DOHH2 (cell line): ENCODE measurements at regions not wholly inside any gene's neighbourhood (a gene's known extent, or its start where the extent isn't known, plus 50 kb on each side); places are given as distances from the start of the nearest gene placed in this dataset.

ENCODE experiments used
- H3F3A ChIP-seq: fragments of 200-600 bp; sonication (generic), shearing (Covaris generic); 2 replicates; pipeline ENCODE4 v1.6.0; 2016; ENCODE audit warnings: antibody characterized with exemption, mild to moderate bottlenecking; ENCODE audit not compliant: control insufficient read depth, insufficient read depth
- H3K27ac ChIP-seq: fragments of 200-600 bp; sonication (generic); 2 replicates; pipeline ENCODE4 v1.5.1; 2014; ENCODE audit warnings: low read depth, mild to moderate bottlenecking, low read length, moderate library complexity
- H3K27me3 ChIP-seq: fragments of 200-600 bp; sonication (generic); 2 replicates; pipeline ENCODE4 v1.6.1; 2014; ENCODE audit warnings: mild to moderate bottlenecking, low read length, mixed read lengths; ENCODE audit not compliant: control insufficient read depth
- H3K36me3 ChIP-seq: fragments of 200-600 bp; sonication (generic); 2 replicates; pipeline ENCODE4 v1.6.1; 2014; ENCODE audit warnings: mild to moderate bottlenecking, low read length, moderate library complexity, mixed read lengths; ENCODE audit not compliant: control insufficient read depth
- H3K4me1 ChIP-seq: fragments of 200-600 bp; sonication (generic); 2 replicates; pipeline ENCODE4 v1.6.1; 2014; ENCODE audit warnings: mild to moderate bottlenecking, low read length, mixed read lengths; ENCODE audit not compliant: control insufficient read depth
- H3K4me2 ChIP-seq: fragments of 200-600 bp; sonication (generic); 2 replicates; pipeline ENCODE4 v1.6.0; 2014; ENCODE audit warnings: mild to moderate bottlenecking, low read length, moderate library complexity
- H3K4me3 ChIP-seq: fragments of 200-600 bp; sonication (generic); 2 replicates; pipeline ENCODE4 v1.5.1; 2014; ENCODE audit warnings: mild to moderate bottlenecking, low read length, mixed read lengths
- H3K79me2 ChIP-seq: fragments of 200-600 bp; sonication (generic); 2 replicates; pipeline ENCODE4 v1.6.1; 2014; ENCODE audit warnings: mild to moderate bottlenecking, low read length, mixed read lengths; ENCODE audit not compliant: control insufficient read depth
- H3K9me2 ChIP-seq: fragments of 200-600 bp; sonication (generic); replicated peaks from 2 replicates; pipeline ENCODE4 v1.6.1; 2014; ENCODE audit warnings: mild to moderate bottlenecking, low read length, mixed read lengths; ENCODE audit not compliant: control insufficient read depth
- H3K9me3 ChIP-seq: fragments of 200-600 bp; sonication (generic); 2 replicates; pipeline ENCODE4 v1.6.1; 2014; ENCODE audit warnings: antibody characterized with exemption, low read length, mixed read lengths; ENCODE audit not compliant: control insufficient read depth, insufficient read depth
- H4K20me1 ChIP-seq: fragments of 200-600 bp; sonication (generic); 2 replicates; pipeline ENCODE4 v1.6.0; 2014; ENCODE audit warnings: low read depth, mild to moderate bottlenecking, antibody characterized with exemption, low read length, moderate library complexity; ENCODE audit not compliant: control insufficient read depth, insufficient read depth
- CTCF ChIP-seq: fragments of 200-600 bp; sonication (generic); IDR thresholded peaks from one replicate; pipeline ENCODE4 v1.5.1; 2014; ENCODE audit warnings: antibody characterized with exemption, mild to moderate bottlenecking, low read depth, low read length; ENCODE audit not compliant: poor library complexity, severe bottlenecking
- EZH2phosphoT487 ChIP-seq: fragments of 200-600 bp; sonication (generic); IDR thresholded peaks from 2 replicates; pipeline ENCODE4 v1.6.1; 2017; ENCODE audit warnings: borderline replicate concordance, mild to moderate bottlenecking, antibody characterized with exemption, low read length, moderate library complexity, mixed read lengths

- no peaks in the 10 kb centered on the region for H3K36me3 ChIP-seq
- H3K27ac ChIP-seq = no peak overlapping the region
- no peaks in the 10 kb centered on the region for H4K20me1 ChIP-seq
- no peaks in the 10 kb centered on the region for H3K27me3 ChIP-seq
- H3K4me3 ChIP-seq = no peak overlapping the region
- TF ChIP-seq EZH2phosphoT487 (no peak), CTCF (no peak)
- no peaks in the 10 kb centered on the region for H3F3A ChIP-seq
- H3K4me2 ChIP-seq = no peak overlapping the region
- H3K4me1 ChIP-seq = no peaks in the 10 kb centered on the region
- no peaks in the 10 kb centered on the region for H3K9me2 ChIP-seq
- H3K9me3 ChIP-seq = no peaks in the 10 kb centered on the region
- no peaks in the 10 kb centered on the region for H3K79me2 ChIP-seq
Measured at GRCh38 chr1:208943291-208943690, 640.2 kb upstream of the CAMK1G start.

GRCh38 chr1:208944981-208945451 lies 638.5 kb upstream of the CAMK1G start:
- Histone ChIP-seq H3K4me1 (no peaks in the 10 kb centered on the region), H3K36me3 (no peaks in the 10 kb centered on the region), H4K20me1 (no peaks in the 10 kb centered on the region), H3K79me2 (no peaks in the 10 kb centered on the region), H3K9me2 (no peaks in the 10 kb centered on the region), H3K4me2 (no peak overlapping the region), H3K27me3 (no peaks in the 10 kb centered on the region), H3K4me3 (no peak overlapping the region), H3K9me3 (no peaks in the 10 kb centered on the region), H3K27ac (no peak overlapping the region), H3F3A (no peaks in the 10 kb centered on the region)
- TF ChIP-seq CTCF (no peak), EZH2phosphoT487 (no peak)

- H3K79me2 ChIP-seq = no peaks in the 10 kb centered on the region
- no peaks in the 10 kb centered on the region for H3F3A ChIP-seq
- H3K27me3 ChIP-seq = no peaks in the 10 kb centered on the region
- H3K27ac ChIP-seq = no peak overlapping the region
- no peaks in the 10 kb centered on the region for H4K20me1 ChIP-seq
- TF ChIP-seq EZH2phosphoT487 = no peak
- TF ChIP-seq CTCF = no peak
- no peaks in the 10 kb centered on the region for H3K4me1 ChIP-seq
- H3K9me2 ChIP-seq = no peaks in the 10 kb centered on the region
- H3K4me3 ChIP-seq = no peak overlapping the region
- H3K36me3 ChIP-seq = no peaks in the 10 kb centered on the region
- H3K4me2 ChIP-seq = no peak overlapping the region
- H3K9me3 ChIP-seq = no peaks in the 10 kb centered on the region
Measured at GRCh38 chr1:208950206-208950605, 633.3 kb upstream of the CAMK1G start.
